Loucy (cell line): ENCODE measurements at regions not wholly inside any gene's neighbourhood (a gene's known extent, or its start where the extent isn't known, plus 50 kb on each side); places are given as distances from the start of the nearest gene placed in this dataset.

Experiments
- H2AFZ ChIP-seq: fragments of 200-600 bp; sonication (generic); 2 replicates; pipeline ENCODE4 v1.6.0; 2016; ENCODE audit warnings: antibody characterized with exemption, mild to moderate bottlenecking, low read length, moderate library complexity
- H3F3A ChIP-seq: fragments of 200-600 bp; 2 replicates; pipeline ENCODE4 v1.6.0; 2016; ENCODE audit warnings: antibody characterized with exemption, low read depth, mild to moderate bottlenecking
- H3K27me3 ChIP-seq: fragments of 200-600 bp; sonication (generic); 2 replicates; pipeline ENCODE4 v1.6.1; 2014; ENCODE audit warnings: low read length, mild to moderate bottlenecking; ENCODE audit not compliant: insufficient read depth, poor library complexity, severe bottlenecking
- H3K36me3 ChIP-seq: fragments of 200-600 bp; sonication (generic); 2 replicates; pipeline ENCODE4 v1.6.1; 2016; ENCODE audit warnings: low read length; ENCODE audit not compliant: insufficient read depth
- H3K4me1 ChIP-seq: fragments of 200-600 bp; sonication (generic); 2 replicates; pipeline ENCODE4 v1.5.1; 2014; ENCODE audit warnings: low read length, mild to moderate bottlenecking; ENCODE audit not compliant: insufficient read depth, poor library complexity, severe bottlenecking
- H3K4me2 ChIP-seq: fragments of 200-600 bp; sonication (generic); 2 replicates; pipeline ENCODE4 v1.6.0; 2014; ENCODE audit warnings: antibody characterized with exemption, low read length, low read depth, mild to moderate bottlenecking; ENCODE audit not compliant: poor library complexity, severe bottlenecking
- H3K4me3 ChIP-seq: fragments of 200-600 bp; sonication (generic); 2 replicates; pipeline ENCODE4 v1.5.1; 2014; ENCODE audit warnings: low read length, mild to moderate bottlenecking, mixed read lengths; ENCODE audit not compliant: poor library complexity, severe bottlenecking
- H3K79me2 ChIP-seq: fragments of 200-600 bp; sonication (generic); 2 replicates; pipeline ENCODE4 v1.6.1; 2014; ENCODE audit warnings: low read length; ENCODE audit not compliant: insufficient read depth
- H3K9ac ChIP-seq: fragments of 200-600 bp; sonication (generic); 2 replicates; pipeline ENCODE4 v1.6.0; 2014; ENCODE audit warnings: mild to moderate bottlenecking, low read depth, low read length, moderate library complexity; ENCODE audit not compliant: poor library complexity, severe bottlenecking
- H3K9me2 ChIP-seq: fragments of 200-600 bp; sonication (generic); replicated peaks from 2 replicates; pipeline ENCODE4 v1.6.1; 2016; ENCODE audit warnings: low read depth, low read length, mixed read lengths
- H3K9me3 ChIP-seq: fragments of 200-600 bp; sonication (generic); 2 replicates; pipeline ENCODE4 v1.6.1; 2014; ENCODE audit warnings: mild to moderate bottlenecking, antibody characterized with exemption, low read length, low read depth; ENCODE audit not compliant: insufficient read depth
- H4K20me1 ChIP-seq: fragments of 200-600 bp; sonication (generic); 2 replicates; pipeline ENCODE4 v1.6.0; 2014; ENCODE audit warnings: antibody characterized with exemption, low read length, mild to moderate bottlenecking; ENCODE audit not compliant: insufficient read depth, poor library complexity, severe bottlenecking
- EZH2phosphoT487 ChIP-seq: fragments of 200-600 bp; IDR thresholded peaks from 2 replicates; pipeline ENCODE4 v1.6.1; 2018; ENCODE audit warnings: antibody characterized with exemption, mild to moderate bottlenecking, moderate library complexity, borderline replicate concordance
- TF ChIP-seq, protein P1 (sequence below): fragments of 200-600 bp; sonication (generic); conservative IDR thresholded peaks from 2 replicates; pipeline ENCODE4 v1.5.1; 2014; ENCODE audit warnings: mild to moderate bottlenecking, antibody characterized with exemption, low read length

DNA sequence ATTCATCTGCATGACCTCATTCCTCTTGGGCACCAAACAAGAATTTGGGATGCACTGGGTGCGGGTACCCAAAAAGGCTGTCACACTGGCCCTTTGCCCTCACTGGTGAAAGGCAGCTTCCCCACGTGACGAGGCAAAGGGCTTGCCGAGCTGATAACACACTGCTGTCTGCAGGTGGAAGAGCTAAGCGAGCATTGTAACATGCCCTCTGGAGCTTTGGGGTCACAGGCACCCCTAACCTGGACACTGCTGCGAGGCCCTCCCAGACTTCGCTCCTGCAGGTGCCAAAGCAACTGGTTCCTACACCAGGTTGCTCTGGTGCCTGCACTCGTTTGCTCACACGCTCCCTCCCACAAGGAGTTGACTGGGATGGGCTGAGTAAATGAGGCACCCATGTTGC is 1595.7 kb downstream of the HACE1 start:
- Histone ChIP-seq H3K9me3 (no peaks in the 10 kb centered on the region), H3K9me2 (no peaks in the 10 kb centered on the region), H3K36me3 (no peaks in the 10 kb centered on the region), H3F3A (no peaks in the 10 kb centered on the region), H3K27me3 (no peaks in the 10 kb centered on the region), H3K4me3 (no peak overlapping the region), H3K4me1 (no peaks in the 10 kb centered on the region), H4K20me1 (no peaks in the 10 kb centered on the region), H3K9ac (no peak overlapping the region), H3K4me2 (no peak overlapping the region), H3K79me2 (no peaks in the 10 kb centered on the region), H2AFZ (no peak overlapping the region)
- TF ChIP-seq EZH2phosphoT487: no peak
- TF ChIP-seq, protein P1, sequence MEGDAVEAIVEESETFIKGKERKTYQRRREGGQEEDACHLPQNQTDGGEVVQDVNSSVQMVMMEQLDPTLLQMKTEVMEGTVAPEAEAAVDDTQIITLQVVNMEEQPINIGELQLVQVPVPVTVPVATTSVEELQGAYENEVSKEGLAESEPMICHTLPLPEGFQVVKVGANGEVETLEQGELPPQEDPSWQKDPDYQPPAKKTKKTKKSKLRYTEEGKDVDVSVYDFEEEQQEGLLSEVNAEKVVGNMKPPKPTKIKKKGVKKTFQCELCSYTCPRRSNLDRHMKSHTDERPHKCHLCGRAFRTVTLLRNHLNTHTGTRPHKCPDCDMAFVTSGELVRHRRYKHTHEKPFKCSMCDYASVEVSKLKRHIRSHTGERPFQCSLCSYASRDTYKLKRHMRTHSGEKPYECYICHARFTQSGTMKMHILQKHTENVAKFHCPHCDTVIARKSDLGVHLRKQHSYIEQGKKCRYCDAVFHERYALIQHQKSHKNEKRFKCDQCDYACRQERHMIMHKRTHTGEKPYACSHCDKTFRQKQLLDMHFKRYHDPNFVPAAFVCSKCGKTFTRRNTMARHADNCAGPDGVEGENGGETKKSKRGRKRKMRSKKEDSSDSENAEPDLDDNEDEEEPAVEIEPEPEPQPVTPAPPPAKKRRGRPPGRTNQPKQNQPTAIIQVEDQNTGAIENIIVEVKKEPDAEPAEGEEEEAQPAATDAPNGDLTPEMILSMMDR: no peak

DNA sequence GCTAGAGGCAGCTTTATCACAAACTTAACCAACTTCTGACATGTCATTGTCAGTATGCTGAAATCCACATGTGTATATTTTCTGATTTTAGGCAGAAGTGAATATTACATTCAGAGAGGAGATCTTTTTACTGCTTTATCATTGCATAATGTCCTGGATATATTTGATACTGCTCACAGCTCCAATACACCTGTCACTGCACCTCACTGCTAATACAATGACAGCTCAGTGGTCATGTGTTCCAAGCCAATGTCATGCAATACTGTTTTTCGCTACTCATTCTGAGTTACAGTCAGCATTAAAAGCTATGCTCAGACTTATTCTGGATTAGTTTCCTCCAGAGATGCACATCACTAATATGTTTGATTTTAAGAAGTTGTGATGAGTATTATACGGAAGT is 1604.6 kb downstream of the HACE1 start:
- no peaks in the 10 kb centered on the region for H3K79me2 ChIP-seq
- H3K4me3 ChIP-seq: no peak overlapping the region
- TF ChIP-seq EZH2phosphoT487: no peak
- TF ChIP-seq, protein P1: no peak
- H3K36me3 ChIP-seq: no peaks in the 10 kb centered on the region
- no peaks in the 10 kb centered on the region for H3K9me3 ChIP-seq
- no peak overlapping the region for H2AFZ ChIP-seq
- no peak overlapping the region for H3K4me2 ChIP-seq
- H3K9ac ChIP-seq: no peak overlapping the region
- H3K9me2 ChIP-seq: no peaks in the 10 kb centered on the region
- H3K4me1 ChIP-seq: no peaks in the 10 kb centered on the region
- no peaks in the 10 kb centered on the region for H3K27me3 ChIP-seq
- no peaks in the 10 kb centered on the region for H3F3A ChIP-seq
- no peaks in the 10 kb centered on the region for H4K20me1 ChIP-seq

DNA sequence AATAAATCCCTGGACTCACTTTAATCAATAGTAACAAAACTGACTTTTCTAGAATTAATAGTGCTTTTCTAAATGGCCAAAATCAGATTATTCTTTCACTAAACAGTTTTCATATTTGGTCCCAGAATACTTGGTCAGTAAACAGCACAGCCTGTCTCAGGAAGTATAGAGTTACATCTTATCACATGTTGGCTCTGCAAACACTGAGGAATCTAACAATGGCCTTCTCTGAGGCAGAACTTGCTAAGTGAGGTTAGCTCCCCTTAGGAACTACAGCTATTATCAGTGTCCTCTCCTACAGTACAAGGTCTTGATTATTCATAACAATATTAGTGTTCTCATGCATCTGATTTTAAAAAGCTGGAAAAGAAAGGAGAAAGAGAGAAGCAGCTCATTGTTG is 1622.8 kb downstream of the HACE1 start:
- TF ChIP-seq, protein P1: no peak
- TF ChIP-seq EZH2phosphoT487: no peak
- H3K4me1 ChIP-seq: no peaks in the 10 kb centered on the region
- H4K20me1 ChIP-seq: no peaks in the 10 kb centered on the region
- H3K4me3 ChIP-seq: no peak overlapping the region
- no peaks in the 10 kb centered on the region for H3K27me3 ChIP-seq
- H3K9me2 ChIP-seq: no peaks in the 10 kb centered on the region
- H3K9me3 ChIP-seq: no peaks in the 10 kb centered on the region
- no peak overlapping the region for H3K9ac ChIP-seq
- no peaks in the 10 kb centered on the region for H3K79me2 ChIP-seq
- no peaks in the 10 kb centered on the region for H3K36me3 ChIP-seq
- H2AFZ ChIP-seq: no peak overlapping the region
- H3F3A ChIP-seq: no peaks in the 10 kb centered on the region
- H3K4me2 ChIP-seq: no peak overlapping the region
